ENCODE measurements at regions not wholly inside any gene's neighbourhood (a gene's known extent, or its start where the extent isn't known, plus 50 kb on each side); places are given as distances from the start of the nearest gene placed in this dataset.
A peak's percentile ranks its signal among the peaks of the same experiment; 100 is the strongest.
"Not testable (repeated sequence)": the region's sequence is repeated elsewhere in the genome, so short reads cannot be mapped to it uniquely, and the experiment has no call there.

DNA sequence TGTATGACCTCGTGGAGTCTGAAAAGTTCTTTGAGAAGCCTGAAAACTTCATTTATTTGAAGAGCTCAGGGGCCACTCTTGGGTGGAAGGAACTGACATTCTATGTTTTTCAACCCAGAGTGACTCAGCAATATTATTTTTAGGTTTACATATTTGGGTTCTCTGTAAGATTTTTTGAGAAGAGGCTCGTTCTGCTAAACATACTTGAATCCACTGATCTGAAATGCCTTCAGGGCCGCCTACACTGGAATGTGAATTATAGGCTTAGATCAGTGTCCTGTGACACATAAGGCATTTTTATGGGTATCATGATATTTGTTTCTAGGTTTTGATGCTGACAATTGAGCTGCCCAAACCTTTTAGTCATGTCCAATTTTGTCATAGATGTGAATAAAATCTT is 86.2 kb downstream of the PSAT1 start:
- no peak for DNase-seq

DNA sequence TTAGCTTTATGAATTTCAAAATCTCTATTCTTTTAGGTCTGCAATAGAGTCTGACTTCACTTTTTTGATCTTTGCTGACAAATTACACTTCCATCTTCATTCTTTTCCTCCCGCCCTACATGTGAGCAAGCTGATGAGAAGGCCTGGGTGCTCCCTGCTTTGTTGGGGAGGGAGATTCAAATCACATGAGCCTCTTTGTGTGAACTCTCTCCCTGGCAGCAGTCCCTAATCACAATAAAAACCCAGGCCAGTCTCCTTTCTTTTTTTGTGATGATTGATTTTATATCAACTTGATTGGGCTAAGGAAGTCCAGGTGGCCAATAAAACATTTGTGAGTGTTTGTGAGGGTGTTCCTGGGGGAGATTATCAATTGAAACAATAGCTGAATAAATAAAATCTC is 89.4 kb downstream of the PSAT1 start:
- no peak for DNase-seq

DNA sequence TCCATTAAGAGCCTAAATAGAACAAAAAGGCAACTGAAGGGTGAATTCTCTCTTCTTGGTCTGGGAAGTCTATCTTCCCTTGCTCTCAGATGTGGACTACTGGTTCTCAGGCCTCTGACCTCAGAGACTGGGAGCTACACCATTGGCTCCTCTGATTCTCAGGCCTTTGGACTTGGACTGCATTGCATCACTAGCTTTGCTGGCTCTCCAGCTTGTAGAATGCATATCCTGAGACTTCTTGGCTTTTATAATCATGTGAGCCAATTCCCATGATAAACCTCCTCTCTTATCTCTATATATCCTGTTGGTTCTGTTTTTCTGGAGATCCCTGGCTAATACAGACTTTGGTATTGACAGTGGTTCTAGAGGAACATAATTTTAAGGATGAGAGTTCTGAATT is 89.8 kb downstream of the PSAT1 start:
- no peak for DNase-seq

DNA sequence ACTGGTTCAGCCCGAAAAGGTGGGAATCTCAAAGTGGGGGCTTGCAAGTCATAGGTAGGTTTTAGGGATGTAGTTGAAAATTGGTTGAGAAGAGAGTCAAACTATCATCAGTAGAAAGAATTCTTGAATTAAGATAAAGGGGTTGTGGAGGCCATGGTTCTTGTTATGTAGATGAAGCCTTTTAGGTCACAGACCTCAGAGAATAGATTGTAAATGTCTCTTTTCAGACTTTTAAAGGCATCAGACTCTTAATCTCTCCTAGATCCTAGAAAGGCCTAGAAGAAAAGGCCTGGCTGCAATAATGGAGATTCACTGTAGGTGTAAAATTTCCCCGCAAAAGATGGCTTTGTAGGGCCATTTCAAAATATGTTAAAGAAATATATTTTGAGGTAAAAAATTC is 96.4 kb downstream of the PSAT1 start:
- no peak for DNase-seq

DNA sequence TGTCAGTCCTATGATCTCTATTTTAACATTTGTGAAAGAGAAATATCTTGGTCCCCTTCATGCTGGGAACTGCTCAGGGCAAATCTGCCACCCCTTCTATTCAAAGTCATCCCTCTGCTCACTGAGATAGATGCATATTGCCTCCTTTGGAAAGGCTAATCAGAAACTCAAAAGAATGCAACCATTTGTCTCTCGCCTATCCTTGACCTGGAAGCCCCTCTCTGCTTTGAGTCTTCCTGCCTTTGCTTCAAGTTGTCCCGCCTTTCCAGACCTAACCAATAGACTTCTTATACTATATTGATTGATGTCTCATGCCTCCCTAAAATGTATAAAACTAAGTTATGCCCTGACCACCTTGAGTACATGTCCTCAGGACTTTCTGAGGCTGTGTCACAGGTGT is 97.0 kb downstream of the PSAT1 start:
- DNase-seq, result no peak

DNA sequence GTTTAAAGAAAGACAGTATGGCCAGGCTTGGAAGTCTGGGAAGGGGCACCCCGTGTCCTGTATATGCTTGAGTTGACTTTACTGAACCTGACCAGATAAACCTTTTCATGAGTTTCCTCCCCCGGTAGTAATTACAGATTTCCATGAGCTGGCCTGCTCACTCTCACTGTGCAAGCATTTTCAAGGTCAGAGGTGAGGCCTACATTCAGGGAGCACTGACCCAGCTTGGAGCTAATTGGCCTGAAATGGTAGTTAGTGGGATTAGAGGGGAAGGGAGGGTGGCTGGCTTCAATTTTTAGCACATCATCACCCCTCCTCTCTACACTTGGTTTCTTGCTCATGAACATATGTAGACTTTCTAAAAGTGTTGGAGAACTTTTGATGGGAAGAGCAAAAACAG is 99.2 kb downstream of the PSAT1 start:
- DNase-seq, result no peak

DNA sequence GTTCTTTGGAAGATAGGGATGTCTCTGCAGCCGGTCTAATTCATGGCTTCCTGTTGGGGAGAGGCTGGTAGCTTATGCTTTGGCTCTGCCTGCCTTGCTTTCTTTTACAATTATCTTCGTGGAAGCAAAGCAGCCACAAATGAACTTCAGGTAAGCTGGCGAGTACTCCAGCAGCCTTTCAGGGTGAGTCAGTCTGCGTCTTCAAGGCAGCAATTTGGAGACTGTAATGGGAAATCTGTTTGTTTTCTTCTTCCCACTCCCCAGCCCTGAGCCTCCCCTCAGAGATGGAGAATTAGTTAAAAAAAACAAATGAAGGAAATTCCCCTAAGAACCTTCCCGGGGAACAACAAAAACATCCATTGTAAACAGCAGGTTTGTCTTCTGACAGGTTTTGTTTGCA is 100.1 kb downstream of the PSAT1 start:
- DNase-seq, result no peak

DNA sequence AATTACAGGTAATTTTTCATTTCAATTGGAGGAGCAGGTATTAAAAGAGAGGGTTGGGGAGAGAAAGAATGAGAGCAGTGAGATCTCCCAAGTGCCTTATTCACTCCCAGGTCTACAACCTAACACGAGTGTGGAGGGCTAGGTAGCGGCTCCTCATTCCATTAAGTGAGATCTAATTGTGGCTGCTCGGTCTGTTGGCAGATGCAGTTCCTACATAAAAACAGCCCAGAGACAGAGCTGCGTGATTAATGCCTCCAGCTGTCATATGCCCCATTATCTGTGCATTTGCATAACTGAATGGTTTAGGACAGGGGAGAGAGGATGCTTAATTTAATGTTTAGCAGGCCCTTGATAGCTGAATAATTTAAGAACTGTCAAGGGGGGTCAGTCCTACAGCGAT is 100.5 kb downstream of the PSAT1 start:
- DNase-seq, result no peak

DNA sequence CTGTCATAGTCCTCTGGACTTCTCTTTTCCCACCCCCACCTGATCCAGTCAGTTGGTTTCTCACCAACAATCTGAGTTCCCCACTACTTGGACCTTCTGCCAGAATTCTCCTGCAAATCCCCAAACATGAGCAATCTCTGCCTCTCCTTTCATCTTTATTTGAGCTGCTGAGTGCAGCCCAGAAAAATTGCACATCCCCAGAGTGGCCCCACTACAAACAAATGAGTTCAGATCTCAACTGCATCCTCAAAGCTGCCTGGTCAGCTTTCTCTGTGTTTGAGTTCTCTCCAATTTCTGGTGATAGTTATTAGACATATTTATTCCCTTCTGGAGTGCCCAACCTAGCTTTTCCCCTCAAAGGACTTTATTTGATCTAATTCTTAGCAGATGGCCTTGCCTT is 102.2 kb downstream of the PSAT1 start:
- DNase-seq, result no peak

DNA sequence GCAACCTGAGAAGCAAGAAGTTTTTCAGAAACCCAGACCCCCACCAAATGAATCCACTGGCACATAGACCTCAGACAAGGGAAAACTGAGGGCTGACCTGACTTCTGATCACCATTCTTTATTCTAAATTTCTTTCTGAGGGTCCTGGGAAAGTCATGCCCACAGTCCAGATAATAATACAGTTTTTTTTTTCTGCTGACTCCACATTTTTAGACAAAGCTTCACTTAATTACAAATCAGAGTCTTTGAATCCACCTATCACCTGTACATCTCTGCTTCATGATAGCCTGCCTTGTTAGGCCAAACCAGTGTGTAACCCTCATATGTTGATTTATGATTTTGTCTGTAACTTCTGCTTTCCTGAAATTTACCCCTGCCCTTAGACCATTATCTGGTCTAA is 103.6 kb downstream of the PSAT1 start:
- no peak for DNase-seq

DNA sequence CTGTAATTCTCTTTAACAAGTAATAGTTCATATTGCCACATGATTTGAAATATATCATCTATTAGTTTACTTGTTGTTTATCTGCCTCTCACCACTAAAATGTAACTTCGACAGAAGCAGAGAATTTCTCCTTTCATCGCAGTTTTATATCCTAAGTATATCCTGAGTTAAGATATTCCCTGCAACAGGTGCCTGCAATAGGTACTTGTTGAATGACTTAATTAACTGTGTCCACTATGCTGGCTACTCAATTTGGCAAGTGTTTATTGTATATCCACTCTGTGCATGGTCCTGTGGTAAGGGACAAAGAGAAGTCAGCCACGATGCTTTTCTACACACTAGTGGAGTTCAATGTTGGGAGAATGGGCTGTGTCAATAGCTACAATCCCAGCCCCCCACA is 108.5 kb downstream of the PSAT1 start:
- DNase-seq, result no peak

DNA sequence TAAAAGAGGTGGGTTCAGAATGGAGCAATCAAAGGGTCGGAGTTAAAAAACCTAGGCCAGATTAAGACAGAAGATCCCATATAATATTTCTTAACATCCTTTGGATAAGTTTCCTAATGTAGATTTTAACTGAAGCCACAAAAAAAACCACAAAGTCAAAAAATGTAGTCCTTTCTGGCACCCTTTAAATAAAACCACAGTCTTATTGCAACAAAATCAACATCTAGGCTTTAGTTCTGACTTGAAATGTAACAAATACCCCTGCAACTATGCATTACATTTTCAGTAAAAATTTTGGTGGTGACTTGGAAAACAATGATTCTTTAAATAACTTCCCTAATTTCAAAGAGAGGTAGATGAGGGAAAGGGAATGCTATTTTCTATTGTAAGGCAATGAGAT is 109.2 kb downstream of the PSAT1 start:
- no peak for DNase-seq

DNA sequence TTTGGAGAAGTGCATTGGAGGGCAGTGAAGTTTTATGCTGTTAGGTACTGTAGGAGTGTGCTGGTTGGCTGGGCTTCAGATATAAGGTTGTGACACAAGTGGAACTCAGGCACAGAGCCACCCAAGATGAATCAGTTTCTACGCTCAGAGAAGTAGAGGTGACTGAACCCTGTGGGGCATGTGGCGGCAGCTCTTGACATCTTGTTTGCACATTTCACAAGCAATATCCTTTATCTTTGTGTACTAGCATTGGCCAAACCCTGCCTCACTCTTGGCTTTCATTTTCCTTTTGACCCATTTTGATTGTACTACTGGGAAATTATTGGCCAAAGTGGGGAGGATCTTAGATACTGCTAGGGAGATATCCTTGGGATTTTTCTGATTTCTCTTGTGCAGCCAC is 110.0 kb downstream of the PSAT1 start:
- peak; percentile 6 for DNase-seq

DNA sequence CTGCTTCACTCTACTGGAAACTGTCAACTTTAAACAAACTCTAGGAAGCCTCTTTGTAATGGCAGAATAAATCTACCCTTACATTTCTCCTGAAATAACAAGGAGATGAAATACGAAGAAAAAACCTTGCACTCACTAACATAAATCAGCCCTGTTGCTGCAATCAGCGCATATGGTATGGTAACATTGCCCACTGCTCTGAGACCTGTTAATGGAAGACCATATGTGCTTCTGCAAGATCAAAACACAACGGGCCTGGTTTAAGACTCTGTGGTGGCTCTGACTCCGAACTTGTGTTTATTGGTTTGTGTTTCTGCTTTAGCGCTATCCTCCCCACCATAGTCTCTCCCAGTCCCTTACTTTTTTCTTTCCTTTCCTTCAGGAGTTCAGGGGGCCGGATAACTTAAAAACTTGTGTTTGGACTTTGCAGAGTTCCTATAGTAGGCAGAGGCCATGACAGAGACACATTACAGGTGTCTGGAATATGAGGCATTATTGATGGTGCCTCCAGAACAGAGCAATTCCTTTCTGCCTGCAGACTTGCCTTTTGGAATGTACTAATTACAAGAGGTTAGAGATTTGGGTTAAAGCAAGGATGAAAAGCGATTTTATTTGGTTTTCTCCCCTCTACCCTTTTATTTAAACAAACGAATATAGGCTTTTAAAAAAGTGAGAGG is 110.8 kb downstream of the PSAT1 start:
- DNase-seq, result no peak

DNA sequence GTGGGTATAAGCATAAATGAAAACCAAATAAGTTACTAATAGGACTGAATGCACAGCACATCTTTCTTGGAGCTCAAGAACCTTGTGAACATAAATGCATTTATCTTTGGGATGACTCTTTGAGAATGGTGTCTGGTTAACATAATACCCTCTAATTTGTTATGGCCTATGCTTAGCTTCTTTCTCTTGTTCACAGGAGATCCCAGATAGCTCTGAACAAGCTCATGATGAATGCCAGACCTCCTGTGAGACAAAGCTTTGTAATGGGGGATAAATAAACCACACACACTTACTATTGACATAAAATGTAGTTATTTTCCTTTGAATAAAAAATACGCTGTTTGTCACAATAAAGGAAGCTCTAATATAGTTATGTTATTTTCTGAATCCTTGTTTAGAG is 111.5 kb downstream of the PSAT1 start:
- no peak for DNase-seq

DNA sequence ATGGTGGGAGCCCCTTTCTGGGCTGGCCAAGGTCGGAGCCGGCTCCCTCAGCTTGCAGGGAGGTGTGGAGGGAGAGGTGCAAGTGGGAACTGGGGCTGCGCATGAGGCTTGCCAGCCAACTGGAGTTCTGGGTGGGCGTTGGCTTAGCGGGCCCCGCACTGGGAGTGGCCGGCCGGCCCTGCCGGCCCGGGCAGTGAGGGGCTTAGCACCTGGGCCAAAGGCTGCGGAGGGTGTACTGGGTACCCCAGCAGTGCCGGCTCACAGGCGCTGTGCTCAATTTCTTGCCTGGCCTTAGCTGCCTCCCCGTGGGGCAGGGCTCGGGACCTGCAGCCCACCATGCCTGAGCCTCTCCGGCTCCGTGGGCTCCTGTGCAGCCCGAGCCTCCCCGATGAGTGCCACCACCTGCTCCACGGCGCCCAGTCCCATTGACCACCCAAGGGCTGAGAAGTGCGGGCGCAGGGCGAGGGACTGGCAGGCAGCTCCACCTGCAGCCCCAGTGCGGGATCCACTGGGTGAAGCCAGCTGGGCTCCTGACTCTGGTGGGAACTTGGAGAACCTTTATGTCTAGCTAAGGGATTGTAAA is 113.1 kb downstream of the PSAT1 start:
- DNase-seq, result not testable (repeated sequence)

DNA sequence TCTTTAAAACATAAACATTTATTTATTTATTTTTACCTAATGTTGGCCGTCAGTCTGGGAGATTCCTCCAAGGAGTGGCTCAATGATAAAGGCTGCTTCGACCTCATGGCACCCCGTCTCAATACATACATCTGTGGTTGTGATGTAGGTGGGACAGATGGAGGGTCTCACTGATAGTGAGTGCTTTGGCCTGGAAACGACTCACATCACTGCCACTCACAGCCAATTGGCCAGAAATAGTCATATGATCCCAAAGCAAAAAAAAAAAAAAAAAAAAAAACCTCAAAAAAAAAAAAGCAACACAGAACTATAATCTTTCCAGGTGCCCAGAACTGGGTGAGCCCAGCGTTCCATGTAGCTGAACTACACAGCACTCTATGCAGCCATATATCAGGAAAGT is 125.4 kb downstream of the PSAT1 start:
- no peak for DNase-seq

DNA sequence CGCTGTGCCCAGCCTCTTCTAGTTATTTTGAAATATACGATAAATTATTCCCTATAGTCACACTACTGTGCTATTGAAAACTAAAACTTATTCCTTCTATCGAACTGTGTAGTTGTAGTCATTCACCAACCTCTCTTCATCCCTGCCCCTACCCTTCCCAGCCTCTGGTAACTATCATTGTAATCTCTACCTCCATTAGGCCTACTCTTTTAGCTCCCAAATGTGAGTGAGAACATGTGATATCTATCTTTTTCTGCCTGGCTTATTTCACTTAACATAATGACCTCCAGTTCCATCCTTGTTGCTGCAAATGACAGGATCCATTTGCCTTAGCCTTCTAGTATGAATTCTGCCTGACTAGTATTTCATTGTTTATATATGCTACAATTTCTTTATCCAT is 127.4 kb downstream of the PSAT1 start:
- DNase-seq, result no peak

DNA sequence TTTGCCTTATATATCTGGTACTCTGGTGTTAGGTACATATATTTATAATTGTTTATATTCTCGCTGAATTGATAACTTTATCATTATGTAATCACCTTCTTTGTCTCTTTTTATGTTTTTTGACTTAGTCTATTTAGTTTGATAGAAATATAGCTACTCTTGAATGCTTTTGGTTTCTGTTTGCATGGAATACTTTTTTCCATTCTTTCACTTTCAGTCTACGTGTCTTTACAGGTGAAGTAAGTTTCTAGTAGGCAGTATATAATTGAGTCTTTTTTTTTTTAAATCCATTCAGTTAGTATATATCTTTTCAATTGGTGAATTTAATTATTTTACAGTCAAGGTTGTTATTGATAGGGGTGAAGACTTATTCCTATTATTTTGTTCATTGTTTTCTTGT is 131.7 kb downstream of the PSAT1 start:
- DNase-seq, result no peak

DNA sequence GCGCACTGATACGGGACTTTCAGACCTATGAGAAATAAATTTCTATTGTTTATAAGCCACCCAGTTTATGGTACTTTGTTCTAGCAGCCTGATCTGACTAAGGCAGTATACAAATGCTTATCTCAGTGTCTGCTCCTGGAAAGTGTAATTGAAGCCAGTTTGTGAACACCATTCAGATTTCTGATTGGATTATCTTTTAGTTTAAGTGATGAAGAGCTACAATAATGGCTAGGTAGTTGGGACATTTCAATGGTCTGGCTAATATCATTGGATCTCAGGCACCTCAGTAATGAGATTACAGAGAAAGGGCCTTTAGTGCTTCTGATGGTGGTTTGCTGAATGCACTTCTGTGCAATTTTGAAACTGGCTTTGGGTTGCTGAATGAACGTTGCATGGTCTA is 133.5 kb downstream of the PSAT1 start:
- no peak for DNase-seq

DNA sequence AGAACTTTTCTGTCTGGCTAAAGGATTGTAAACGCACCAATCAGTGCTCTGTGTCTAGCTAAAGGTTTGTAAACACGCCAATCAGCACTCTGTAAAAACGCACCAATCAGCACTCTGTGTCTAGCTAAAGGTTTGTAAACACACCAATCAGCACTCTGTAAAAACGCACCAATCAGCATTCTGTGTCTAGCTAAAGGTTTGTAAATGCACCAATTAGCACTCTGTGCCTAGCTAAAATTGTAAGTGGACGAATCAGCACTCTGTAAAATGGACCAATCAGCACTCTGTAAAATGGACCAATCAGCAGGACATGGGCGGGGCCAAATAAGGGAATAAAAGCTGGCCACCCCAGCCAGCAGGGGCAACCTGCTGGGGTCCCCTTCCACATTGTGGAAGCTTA is 134.1 kb downstream of the PSAT1 start:
- DNase-seq, result not testable (repeated sequence)

DNA sequence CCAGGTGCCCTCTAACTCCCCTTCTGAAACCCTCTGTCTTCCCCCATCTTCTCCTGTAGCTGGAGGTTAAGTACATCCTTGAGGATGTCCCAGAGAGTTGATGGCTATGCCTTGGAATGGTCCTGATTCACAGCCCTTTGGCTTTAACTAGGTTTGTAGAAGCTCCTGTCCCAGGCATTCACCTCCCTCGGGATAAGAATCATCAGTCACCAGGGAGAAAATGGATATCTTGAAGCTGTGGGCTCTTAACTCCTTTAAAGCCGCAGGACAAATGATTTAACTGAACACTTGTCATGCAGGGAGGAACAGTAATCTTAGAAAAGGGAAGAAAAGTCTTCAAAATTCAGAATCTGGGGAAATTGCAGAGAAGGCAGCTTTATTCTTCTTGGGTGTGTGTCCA is 139.9 kb downstream of the PSAT1 start:
- DNase-seq, result no peak

DNA sequence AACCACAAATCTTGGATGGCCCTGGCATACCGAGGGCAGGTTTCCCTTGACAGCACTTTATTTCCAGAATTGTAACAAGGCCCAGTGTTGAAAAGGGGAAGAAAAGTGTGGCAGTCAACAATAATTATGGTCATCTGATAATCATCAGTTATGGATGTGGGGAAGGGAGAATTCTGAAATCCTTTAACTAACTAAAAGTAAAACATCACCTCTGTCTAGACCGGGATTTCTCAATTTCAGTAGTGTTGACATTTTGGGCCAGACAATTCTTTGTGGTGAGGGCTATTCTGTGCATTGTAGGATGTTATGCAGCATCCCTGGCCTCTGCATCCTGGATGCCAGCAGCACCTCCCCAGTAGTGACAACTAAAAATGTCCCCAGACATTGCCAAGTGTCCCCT is 140.4 kb downstream of the PSAT1 start:
- no peak for DNase-seq

DNA sequence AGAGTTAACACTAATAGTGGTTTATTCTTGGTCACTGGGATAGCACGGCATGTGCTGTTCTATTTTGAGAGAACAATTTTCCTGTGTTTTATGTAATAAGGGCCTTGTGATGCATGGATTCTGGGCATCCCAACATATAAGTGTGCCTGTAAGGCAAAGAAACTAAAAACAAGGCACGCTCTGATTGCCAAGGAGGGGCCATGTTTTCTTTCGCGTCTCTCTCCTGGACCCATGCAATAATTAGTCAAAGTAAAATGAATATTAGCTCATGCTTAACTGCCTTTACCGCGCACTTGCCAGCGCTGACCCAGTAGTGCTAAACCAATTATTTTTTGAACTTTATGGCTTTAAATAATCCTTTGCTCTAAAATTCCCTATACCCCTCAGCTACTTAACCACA is 140.9 kb downstream of the PSAT1 start:
- no peak for DNase-seq

DNA sequence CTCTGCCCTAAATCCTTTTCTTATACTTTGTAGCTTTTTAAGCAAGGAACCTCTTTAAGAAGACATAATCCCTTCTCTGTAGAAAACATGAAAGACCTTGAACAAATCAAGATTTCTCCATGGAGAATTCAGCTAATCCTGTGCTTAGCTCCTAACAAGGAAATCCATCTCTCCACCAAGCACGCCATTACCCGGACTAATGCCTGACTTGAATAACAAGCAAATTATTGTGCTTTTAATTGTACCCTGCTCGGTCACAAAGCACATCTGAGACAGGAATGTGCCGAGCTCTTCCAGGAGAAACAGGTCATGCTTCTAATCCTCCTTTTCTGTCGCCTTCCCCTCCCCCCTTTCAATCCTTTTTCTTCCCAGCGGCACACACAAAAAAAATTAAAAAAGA is 141.3 kb downstream of the PSAT1 start:
- no peak for DNase-seq

DNA sequence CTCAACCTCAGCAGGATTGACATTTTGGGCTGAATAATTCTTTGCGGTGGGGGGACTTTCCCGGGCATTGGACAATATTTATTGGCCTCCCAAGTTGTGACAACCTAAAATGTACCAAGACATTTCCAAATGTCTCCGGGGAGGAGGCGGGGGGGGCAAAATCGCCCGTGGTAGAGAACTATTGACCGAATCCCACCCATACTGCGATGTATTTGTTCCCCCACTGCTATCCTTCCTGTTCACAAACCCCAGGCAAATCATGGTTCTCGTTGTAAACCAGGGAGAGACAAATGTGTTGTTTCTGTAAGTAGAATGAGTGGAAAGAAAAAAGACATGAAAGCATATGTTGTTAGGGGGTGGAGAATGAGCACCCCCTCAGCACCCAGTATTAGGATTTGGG is 141.9 kb downstream of the PSAT1 start:
- DNase-seq, result no peak

Measured in SIG-M5 (cell line).